Cardiac septum (tissue), 1 donor: ENCODE measurements at regions not wholly inside any gene's neighbourhood (a gene's known extent, or its start where the extent isn't known, plus 50 kb on each side); places are given as distances from the start of the nearest gene placed in this dataset.

Experiments
- DNase-seq: peaks from one replicate; pipeline ENCODE4 v3.0.0-alpha.2; 2020; ENCODE audit warnings: low spot score
- intact Hi-C: fragments of 100-400 bp; cut with DNase I; formaldehyde crosslinking; loops from one replicate; pipeline ENCODE4 v1.14.0; 2022
- donor health status: DM: no; HTN: no; CAD: no.

- intact Hi-C loops, result loop anchor here (5.0 kb wide), 1 partner anchor 118 kb away; no protein-coding TSS in a partner anchor
These were observed 270.4 kb downstream of the FIGN start for GRCh38 chr2:163465440-163465839.

GRCh38 chr2:163463411-163463810 lies 272.4 kb downstream of the FIGN start:
- intact Hi-C loops, result no loop called here
- DNase-seq, result no peak

More at GRCh38 chr2:163465440-163465839, 270.4 kb downstream of the FIGN start:
- DNase-seq, result no peak

- intact Hi-C loops, result no loop called here
- no peak for DNase-seq
These were observed 272.8 kb downstream of the FIGN start for GRCh38 chr2:163462993-163463392.

GRCh38 chr2:163459986-163460385 lies 275.8 kb downstream of the FIGN start:
- no peak for DNase-seq
- intact Hi-C loops, result no loop called here

GRCh38 chr2:163456953-163457743 lies 278.7 kb downstream of the FIGN start:
- intact Hi-C loops, result no loop called here
- no peak for DNase-seq

GRCh38 chr2:163455815-163456214 lies 280.0 kb downstream of the FIGN start:
- intact Hi-C loops, result no loop called here
- DNase-seq, result no peak

- intact Hi-C loops, result no loop called here
These were observed 281.9 kb downstream of the FIGN start for GRCh38 chr2:163453920-163454319.

GRCh38 chr2:163441603-163442002 lies 294.2 kb downstream of the FIGN start:
- intact Hi-C loops, result no loop called here
- DNase-seq, result no peak

More at GRCh38 chr2:163453920-163454319, 281.9 kb downstream of the FIGN start:
- no peak for DNase-seq

GRCh38 chr2:163436963-163437362 lies 298.8 kb downstream of the FIGN start:
- intact Hi-C loops, result no loop called here
- DNase-seq, result no peak

GRCh38 chr2:163428187-163428586 lies 307.6 kb downstream of the FIGN start:
- no peak for DNase-seq
- intact Hi-C loops, result no loop called here

- no peak for DNase-seq
- intact Hi-C loops, result no loop called here
These were observed 315.2 kb downstream of the FIGN start for GRCh38 chr2:163420604-163421003.

GRCh38 chr2:163419000-163419830 lies 316.6 kb downstream of the FIGN start:
- intact Hi-C loops, result no loop called here
- DNase-seq, result no peak

GRCh38 chr2:163417596-163418337 lies 318.0 kb downstream of the FIGN start:
- intact Hi-C loops, result no loop called here
- DNase-seq, result no peak

- no peak for DNase-seq
- intact Hi-C loops, result no loop called here
These were observed 321.7 kb downstream of the FIGN start for GRCh38 chr2:163414121-163414520.

- DNase-seq, result no peak
- intact Hi-C loops, result no loop called here
These were observed 328.5 kb downstream of the FIGN start for GRCh38 chr2:163407296-163407695.

- no peak for DNase-seq
- intact Hi-C loops, result no loop called here
These were observed 330.5 kb downstream of the FIGN start for GRCh38 chr2:163405298-163405697.

GRCh38 chr2:163401481-163401880 lies 334.3 kb downstream of the FIGN start:
- no peak for DNase-seq
- intact Hi-C loops, result no loop called here

- no peak for DNase-seq
- intact Hi-C loops, result no loop called here
These were observed 338.4 kb downstream of the FIGN start for GRCh38 chr2:163397451-163397850.

GRCh38 chr2:163395602-163396001 lies 340.2 kb downstream of the FIGN start:
- intact Hi-C loops, result no loop called here
- DNase-seq, result no peak

GRCh38 chr2:163389838-163390237 lies 346.0 kb downstream of the FIGN start:
- DNase-seq, result no peak
- intact Hi-C loops, result no loop called here
